ENCODE measurements at regions not wholly inside any gene's neighbourhood (a gene's known extent, or its start where the extent isn't known, plus 50 kb on each side); places are given as distances from the start of the nearest gene placed in this dataset.

DNA sequence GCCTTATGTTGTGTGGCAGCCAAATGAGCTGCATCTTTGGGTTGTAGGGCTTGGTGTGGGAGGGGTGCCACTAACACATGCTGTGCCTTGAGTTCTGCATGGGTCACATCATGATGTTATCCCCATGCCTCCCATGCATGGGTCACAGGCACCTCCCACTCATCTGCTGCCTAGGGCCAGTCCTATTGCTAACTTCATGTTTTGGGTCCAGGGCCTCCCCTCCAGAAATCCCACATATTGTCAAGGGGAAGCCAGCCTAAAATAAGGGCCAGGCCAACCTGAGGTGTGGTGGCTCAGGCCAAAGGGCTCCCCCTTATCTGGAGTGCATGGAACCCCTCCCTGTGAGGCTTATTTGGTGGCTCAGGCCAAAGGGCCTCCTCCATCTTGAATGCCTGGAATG is 299.0 kb downstream of the RPS24 start:
- TF ChIP-seq, protein P1, sequence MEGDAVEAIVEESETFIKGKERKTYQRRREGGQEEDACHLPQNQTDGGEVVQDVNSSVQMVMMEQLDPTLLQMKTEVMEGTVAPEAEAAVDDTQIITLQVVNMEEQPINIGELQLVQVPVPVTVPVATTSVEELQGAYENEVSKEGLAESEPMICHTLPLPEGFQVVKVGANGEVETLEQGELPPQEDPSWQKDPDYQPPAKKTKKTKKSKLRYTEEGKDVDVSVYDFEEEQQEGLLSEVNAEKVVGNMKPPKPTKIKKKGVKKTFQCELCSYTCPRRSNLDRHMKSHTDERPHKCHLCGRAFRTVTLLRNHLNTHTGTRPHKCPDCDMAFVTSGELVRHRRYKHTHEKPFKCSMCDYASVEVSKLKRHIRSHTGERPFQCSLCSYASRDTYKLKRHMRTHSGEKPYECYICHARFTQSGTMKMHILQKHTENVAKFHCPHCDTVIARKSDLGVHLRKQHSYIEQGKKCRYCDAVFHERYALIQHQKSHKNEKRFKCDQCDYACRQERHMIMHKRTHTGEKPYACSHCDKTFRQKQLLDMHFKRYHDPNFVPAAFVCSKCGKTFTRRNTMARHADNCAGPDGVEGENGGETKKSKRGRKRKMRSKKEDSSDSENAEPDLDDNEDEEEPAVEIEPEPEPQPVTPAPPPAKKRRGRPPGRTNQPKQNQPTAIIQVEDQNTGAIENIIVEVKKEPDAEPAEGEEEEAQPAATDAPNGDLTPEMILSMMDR (IDR thresholded peaks at IDR 0.05; ENCODE audit: borderline replicate concordance) = no peak
- intact Hi-C loops (cut with micrococcal nuclease) = no loop called here
- Histone ChIP-seq H3K27ac (replicated peaks) (no peak overlapping the region), H3K4me3 (no peak overlapping the region), H3K36me3 (no peaks in the 10 kb centered on the region), H3K27me3 (ENCODE audit: low read depth) (no peaks in the 10 kb centered on the region), H3K9me3 (replicated peaks) (peaks cover 7% of the 10 kb centered on the region), H3K4me1 (peaks cover 18% of the 10 kb centered on the region)
- DNase-seq = no peak

DNA sequence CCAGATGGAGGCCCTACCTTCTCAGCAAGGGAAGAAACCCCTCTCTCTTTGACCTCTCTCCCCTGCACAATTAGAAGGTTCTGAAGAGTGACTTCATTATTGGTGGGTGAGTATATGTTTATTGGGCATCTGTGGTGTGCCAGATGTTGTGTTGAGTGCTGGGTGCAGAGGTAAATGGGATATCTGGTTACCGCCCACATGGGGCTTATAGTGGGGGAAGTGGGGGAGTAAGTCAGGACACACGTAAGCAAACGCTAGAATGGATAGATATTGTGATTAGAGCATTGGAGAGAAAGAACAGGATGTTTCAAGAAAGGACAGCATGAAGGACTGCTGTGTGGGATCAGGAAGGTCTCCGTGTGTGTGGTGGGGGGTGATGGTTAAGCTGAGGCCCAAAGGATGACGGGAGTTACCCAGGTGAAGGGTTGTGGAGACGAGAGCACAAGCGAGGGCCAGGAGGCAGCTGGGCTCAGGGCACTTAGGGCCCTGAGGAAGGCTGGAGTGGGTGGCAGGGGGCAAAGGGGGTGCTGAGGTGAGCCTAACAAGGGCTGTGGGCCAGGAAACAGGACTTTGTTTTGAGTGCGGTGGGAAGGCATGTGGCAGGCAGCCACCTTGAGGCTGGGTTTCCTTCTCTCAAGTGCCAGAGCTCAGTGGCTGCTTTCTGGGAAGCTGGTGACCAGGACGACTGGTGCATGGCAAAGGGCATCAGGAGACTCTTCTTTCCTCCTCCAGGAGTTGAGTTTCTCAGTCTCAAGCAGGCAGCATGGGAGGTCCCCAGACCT is 299.9 kb downstream of the RPS24 start:
- no peak overlapping the region for H3K4me3 ChIP-seq
- peaks cover 18% of the 10 kb centered on the region for H3K4me1 ChIP-seq
- TF ChIP-seq, protein P1 (IDR thresholded peaks at IDR 0.05; ENCODE audit: borderline replicate concordance) = no peak
- DNase-seq = no peak
- H3K27me3 ChIP-seq (ENCODE audit: low read depth) = no peaks in the 10 kb centered on the region
- peaks cover 6% of the 10 kb centered on the region for H3K9me3 ChIP-seq (replicated peaks)
- H3K36me3 ChIP-seq = no peaks in the 10 kb centered on the region
- intact Hi-C loops (cut with micrococcal nuclease) = no loop called here
- H3K27ac ChIP-seq (replicated peaks) = no peak overlapping the region

DNA sequence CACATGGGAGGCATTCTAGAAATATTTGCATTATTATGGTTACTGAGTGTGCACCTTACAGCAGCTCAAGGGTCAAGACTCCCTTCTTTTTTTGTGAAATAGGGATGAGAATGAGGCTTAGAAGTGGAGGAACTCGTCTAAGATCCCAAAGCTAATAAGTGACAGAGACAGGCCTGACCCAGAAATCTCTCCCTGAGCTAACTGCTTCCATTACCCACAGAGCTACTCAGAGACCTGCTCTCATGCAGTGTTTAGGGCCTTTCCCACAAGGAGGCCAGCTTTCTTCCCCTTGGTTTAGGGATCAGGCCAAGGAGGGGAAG is 301.7 kb downstream of the RPS24 start:
- Histone ChIP-seq H3K4me1 (peaks cover 18% of the 10 kb centered on the region), H3K27me3 (ENCODE audit: low read depth) (no peaks in the 10 kb centered on the region), H3K36me3 (no peaks in the 10 kb centered on the region), H3K9me3 (replicated peaks) (peaks cover 6% of the 10 kb centered on the region), H3K4me3 (no peak overlapping the region), H3K27ac (replicated peaks) (peak overlapping the region; percentile 52)
- TF ChIP-seq, protein P1 (IDR thresholded peaks at IDR 0.05; ENCODE audit: borderline replicate concordance) = no peak
- DNase-seq = no peak
- intact Hi-C loops (cut with micrococcal nuclease) = no loop called here

DNA sequence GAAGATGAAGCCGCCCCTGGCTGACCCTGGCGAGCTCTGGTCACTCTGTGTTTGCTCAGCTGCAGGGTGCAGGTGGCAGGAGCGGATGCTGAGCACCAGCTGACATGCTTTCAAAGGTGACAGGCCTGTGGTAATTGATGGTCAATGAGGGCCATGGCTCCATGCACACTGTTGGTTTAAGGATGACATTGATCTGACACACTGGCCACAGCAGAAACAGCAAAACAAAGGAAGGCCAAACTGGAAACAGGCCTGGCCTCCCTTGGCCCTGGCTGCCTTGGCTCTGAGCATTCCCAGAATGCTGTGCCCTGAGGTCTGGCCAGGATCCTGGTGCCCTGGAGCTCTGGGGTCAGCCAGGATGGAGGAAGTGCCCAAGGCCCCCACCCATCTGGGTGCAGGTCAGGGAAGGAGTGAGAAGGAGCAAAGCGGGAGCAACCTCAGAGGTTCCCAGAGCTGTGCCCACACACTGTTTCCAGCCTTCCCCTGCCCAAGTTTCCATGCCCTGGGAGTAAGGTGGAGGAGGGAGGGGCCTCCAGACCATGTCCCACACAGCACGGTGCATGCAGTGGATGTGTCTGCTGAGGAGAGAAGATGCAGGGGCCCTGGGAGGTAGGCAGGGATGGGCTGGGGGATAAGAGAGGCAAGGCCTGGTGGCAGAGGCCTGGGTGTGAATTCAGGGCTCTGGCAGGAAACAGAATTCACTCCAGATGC is 302.2 kb downstream of the RPS24 start:
- intact Hi-C loops (cut with micrococcal nuclease) = no loop called here
- no peaks in the 10 kb centered on the region for H3K36me3 ChIP-seq
- TF ChIP-seq, protein P1 (IDR thresholded peaks at IDR 0.05; ENCODE audit: borderline replicate concordance) = no peak
- peaks cover 6% of the 10 kb centered on the region for H3K9me3 ChIP-seq (replicated peaks)
- peaks cover 18% of the 10 kb centered on the region for H3K4me1 ChIP-seq
- H3K27ac ChIP-seq (replicated peaks) = peak overlapping the region; percentile 52
- H3K4me3 ChIP-seq = no peak overlapping the region
- DNase-seq = peak; percentile 37
- H3K27me3 ChIP-seq (ENCODE audit: low read depth) = no peaks in the 10 kb centered on the region

DNA sequence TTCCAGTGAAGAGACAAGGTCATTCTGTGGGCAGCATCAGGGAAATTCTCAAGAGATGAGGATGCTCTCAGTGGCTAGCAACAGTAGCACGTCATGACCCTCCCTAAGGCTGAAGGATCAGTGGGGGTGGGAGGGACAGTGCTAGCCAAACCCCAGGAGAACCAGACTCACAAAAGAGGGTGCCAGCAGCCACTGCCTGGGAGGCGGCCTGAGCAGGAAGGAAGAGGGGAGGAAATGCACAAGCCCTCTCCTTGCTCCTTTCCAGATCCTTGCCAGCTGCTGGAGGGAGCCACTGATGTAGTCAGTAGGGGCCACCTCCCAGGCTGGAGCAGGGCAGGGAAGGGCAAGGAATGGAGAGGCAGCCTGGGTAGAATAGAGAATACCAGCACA is 302.7 kb downstream of the RPS24 start:
- H3K4me1 ChIP-seq = peaks cover 18% of the 10 kb centered on the region
- H3K36me3 ChIP-seq = no peaks in the 10 kb centered on the region
- intact Hi-C loops (cut with micrococcal nuclease) = no loop called here
- H3K9me3 ChIP-seq (replicated peaks) = peaks cover 6% of the 10 kb centered on the region
- no peaks in the 10 kb centered on the region for H3K27me3 ChIP-seq (ENCODE audit: low read depth)
- H3K27ac ChIP-seq (replicated peaks) = peak overlapping the region; percentile 52
- H3K4me3 ChIP-seq = no peak overlapping the region
- TF ChIP-seq, protein P1 (IDR thresholded peaks at IDR 0.05; ENCODE audit: borderline replicate concordance) = no peak
- DNase-seq = no peak
